IMR-90 (cell line): ENCODE measurements at regions not wholly inside any gene's neighbourhood (a gene's known extent, or its start where the extent isn't known, plus 50 kb on each side); places are given as distances from the start of the nearest gene placed in this dataset.

ENCODE experiments used
- ATAC-seq: fragments of 200-7000 bp; cut with Tn5 transposase; 2 replicates; pipeline ENCODE4 v1.9.1; 2020; ENCODE audit warnings: low read depth, mild to moderate bottlenecking, moderate library complexity
- BruUV-seq: library from RNA; stranded (reverse); fragments of 400-500 nt; replicated peaks from 2 replicates; lab custom pipeline; 2021; lab: Mats Ljungman, UMichigan
- CTCF ChIA-PET: fragments of 300-600 bp; formaldehyde crosslinking; extraction: SDS; loops from one replicate; lab custom pipeline; 2021; ENCODE audit warnings: antibody characterized with exemption; lab: Yijun Ruan, JAX
- POLR2A ChIA-PET: fragments of 300-600 bp; sonication (Branson Sonifier 250); formaldehyde crosslinking; loops from one replicate; lab custom pipeline; 2022; ENCODE audit warnings: antibody characterized with exemption; ENCODE audit not compliant: unreplicated experiment; lab: Charles Lee
- DNase-seq: peaks from one replicate; pipeline ENCODE4 v3.0.0; 2013
- H2AFZ ChIP-seq: replicated peaks from 2 replicates; pipeline ENCODE3; 2013; ENCODE audit warnings: low read length, mild to moderate bottlenecking; ENCODE audit not compliant: poor library complexity
- H2AK5ac ChIP-seq: 2 replicates; pipeline ENCODE4 v1.6.1; 2013; ENCODE audit warnings: low read depth, low read length, inconsistent platforms
- H2AK9ac ChIP-seq: replicated peaks from 2 replicates; pipeline ENCODE3; 2013; ENCODE audit warnings: mild to moderate bottlenecking, low read depth, low read length, moderate library complexity; ENCODE audit not compliant: poor library complexity
- H2BK120ac ChIP-seq: 2 replicates; pipeline ENCODE4 v1.6.1; 2013; ENCODE audit warnings: low read depth, low read length, inconsistent platforms
- H2BK15ac ChIP-seq: 3 replicates; pipeline ENCODE4 v1.6.1; 2013; ENCODE audit warnings: low read depth, low read length, inconsistent platforms
- H2BK20ac ChIP-seq: 2 replicates; pipeline ENCODE4 v1.6.1; 2013; ENCODE audit warnings: low read depth, mild to moderate bottlenecking, inconsistent platforms, low read length, moderate library complexity
- H2BK5ac ChIP-seq: 2 replicates; pipeline ENCODE4 v1.6.1; 2013; ENCODE audit warnings: mild to moderate bottlenecking, low read depth, low read length, inconsistent platforms; ENCODE audit not compliant: poor library complexity, severe bottlenecking
- H3K14ac ChIP-seq: replicated peaks from 2 replicates; pipeline ENCODE4 v1.6.1; 2013; ENCODE audit warnings: low read depth, low read length, inconsistent platforms
- H3K18ac ChIP-seq: 2 replicates; pipeline ENCODE4 v1.6.1; 2013; ENCODE audit warnings: low read depth, low read length, control low read depth
- H3K23ac ChIP-seq: 2 replicates; pipeline ENCODE4 v1.6.1; 2013; ENCODE audit warnings: low read depth, low read length, inconsistent platforms
- H3K27ac ChIP-seq: 2 replicates; pipeline ENCODE4 v1.5.1; 2013; ENCODE audit warnings: mild to moderate bottlenecking, control low read depth, low read length; ENCODE audit not compliant: insufficient read depth
- H3K27me3 ChIP-seq: 2 replicates; pipeline ENCODE4 v1.6.1; 2013; ENCODE audit warnings: low read length; ENCODE audit not compliant: control insufficient read depth, insufficient read depth
- H3K36me3 ChIP-seq: 2 replicates; pipeline ENCODE4 v1.6.1; 2013; ENCODE audit warnings: low read length, mixed read lengths; ENCODE audit not compliant: control insufficient read depth, insufficient read depth
- H3K4ac ChIP-seq: 2 replicates; pipeline ENCODE4 v1.6.1; 2013; ENCODE audit warnings: low read depth, low read length, inconsistent platforms
- H3K4me1 ChIP-seq: 2 replicates; pipeline ENCODE4 v1.6.1; 2013; ENCODE audit warnings: low read length, mixed read lengths; ENCODE audit not compliant: control insufficient read depth, insufficient read depth
- H3K4me2 ChIP-seq: 2 replicates; pipeline ENCODE4 v1.6.1; 2013; ENCODE audit warnings: low read depth, mild to moderate bottlenecking, control low read depth, low read length, moderate library complexity
- H3K4me3 ChIP-seq: 2 replicates; pipeline ENCODE4 v1.5.1; 2013; ENCODE audit warnings: low read depth, mild to moderate bottlenecking, control low read depth, low read length, moderate library complexity; ENCODE audit not compliant: insufficient read depth
- H3K56ac ChIP-seq: 2 replicates; pipeline ENCODE4 v1.6.1; 2013; ENCODE audit warnings: low read length, inconsistent platforms; ENCODE audit not compliant: insufficient read depth; ENCODE audit errors: extremely low read depth
- H3K79me1 ChIP-seq, 2 experiments: 2 replicates each; pipeline ENCODE4 v1.6.1; 2013; ENCODE audit warnings: low read length in 2 of 2, inconsistent platforms in 1 of 2, low read depth in 1 of 2
- H3K9ac ChIP-seq: 2 replicates; pipeline ENCODE4 v1.6.1; 2013; ENCODE audit warnings: low read depth, low read length, control low read depth
- H3K9me1 ChIP-seq: 2 replicates; pipeline ENCODE4 v1.6.1; 2013; ENCODE audit warnings: low read length, inconsistent platforms; ENCODE audit not compliant: insufficient read depth
- H3K9me3 ChIP-seq: 2 replicates; pipeline ENCODE4 v1.6.1; 2013; ENCODE audit warnings: low read length; ENCODE audit not compliant: control insufficient read depth, insufficient read depth
- H4K20me1 ChIP-seq: 2 replicates; pipeline ENCODE4 v1.6.1; 2013; ENCODE audit warnings: low read length, inconsistent platforms; ENCODE audit not compliant: insufficient read depth
- H4K5ac ChIP-seq: 2 replicates; pipeline ENCODE4 v1.6.1; 2013; ENCODE audit warnings: mild to moderate bottlenecking, low read depth, low read length, control low read depth
- H4K8ac ChIP-seq, 2 experiments: 2 replicates each; pipeline ENCODE4 v1.6.1; 2013; ENCODE audit warnings: low read depth in 2 of 2, low read length in 2 of 2, control low read depth in 1 of 2, inconsistent platforms in 1 of 2
- H4K91ac ChIP-seq: 2 replicates; pipeline ENCODE4 v1.6.1; 2013; ENCODE audit warnings: low read depth, low read length, inconsistent platforms; ENCODE audit not compliant: insufficient read depth
- BHLHE40 ChIP-seq: fragments of 150-350 bp; IDR thresholded peaks from 2 replicates; pipeline ENCODE4 v1.6.1; 2016; ENCODE audit warnings: mild to moderate bottlenecking, low read depth, low read length
- CEBPB ChIP-seq: IDR thresholded peaks from 2 replicates; pipeline ENCODE4 v1.6.1; 2012; ENCODE audit warnings: low read depth, low read length, improper control_type of control experiment
- CHD1 ChIP-seq: IDR thresholded peaks from 2 replicates; pipeline ENCODE4 v1.6.1; 2012; ENCODE audit warnings: low read depth, low read length, improper control_type of control experiment
- CTCF ChIP-seq: conservative IDR thresholded peaks from 2 replicates; pipeline ENCODE4 v1.5.1; 2012; ENCODE audit warnings: mild to moderate bottlenecking, low read depth, low read length, improper control_type of control experiment
- FOS ChIP-seq: fragments of 150-350 bp; IDR thresholded peaks from 2 replicates; pipeline ENCODE4 v1.6.1; 2016; ENCODE audit warnings: low read depth, low read length
- MAFK ChIP-seq: IDR thresholded peaks from 2 replicates; pipeline ENCODE4 v1.6.1; 2012; ENCODE audit warnings: low read depth, low read length, improper control_type of control experiment
- MAZ ChIP-seq: IDR thresholded peaks from 2 replicates; pipeline ENCODE4 v1.6.1; 2012; ENCODE audit warnings: low read depth, mild to moderate bottlenecking, low read length, improper control_type of control experiment, moderate library complexity, borderline replicate concordance
- MXI1 ChIP-seq: IDR thresholded peaks from 2 replicates; pipeline ENCODE4 v1.6.1; 2012; ENCODE audit warnings: low read depth, mild to moderate bottlenecking, low read length, moderate library complexity, borderline replicate concordance
- NFE2L2 ChIP-seq: fragments of 150-350 bp; IDR thresholded peaks from 2 replicates; pipeline ENCODE4 v1.6.1; 2016; ENCODE audit warnings: low read depth, mild to moderate bottlenecking, low read length
- POLR2A ChIP-seq: IDR thresholded peaks from 2 replicates; pipeline ENCODE4 v1.6.1; 2012; ENCODE audit warnings: mild to moderate bottlenecking, low read depth, low read length
- RAD21 ChIP-seq: IDR thresholded peaks from 2 replicates; pipeline ENCODE4 v1.6.1; 2012; ENCODE audit warnings: low read length, improper control_type of control experiment
- RCOR1 ChIP-seq: IDR thresholded peaks from 2 replicates; pipeline ENCODE4 v1.6.1; 2012; ENCODE audit warnings: mild to moderate bottlenecking, low read length, improper control_type of control experiment; ENCODE audit not compliant: insufficient replicate concordance
- RFX5 ChIP-seq: IDR thresholded peaks from 2 replicates; pipeline ENCODE4 v1.8.0; 2012; ENCODE audit warnings: low read depth, mild to moderate bottlenecking, low read length, moderate library complexity
- SMC3 ChIP-seq: fragments of 150-350 bp; IDR thresholded peaks from 2 replicates; pipeline ENCODE4 v1.6.1; 2016; ENCODE audit warnings: low read depth, mild to moderate bottlenecking, antibody characterized with exemption, low read length, moderate library complexity
- USF2 ChIP-seq: fragments of 150-350 bp; IDR thresholded peaks from 2 replicates; pipeline ENCODE4 v1.6.1; 2017; ENCODE audit warnings: mild to moderate bottlenecking, antibody characterized with exemption, low read length, low read depth
- dilution Hi-C: fragments of 300-500 bp; cut with HindIII; formaldehyde crosslinking; loops from one replicate; pipeline ENCODE4 v1.14.3; 2018; ENCODE audit warnings: low sequenced_read_pairs; ENCODE audit not compliant: unreplicated experiment
- in situ Hi-C: fragments of 300-500 bp; cut with MboI; formaldehyde crosslinking; loops from 3 replicates; pipeline ENCODE4 v1.14.3; 2019; ENCODE audit warnings: low sequenced_read_pairs, inconsistent platforms, mixed read lengths
- intact Hi-C: fragments of 100-400 bp; cut with micrococcal nuclease; formaldehyde crosslinking; loops from 2 replicates; pipeline ENCODE4 v1.10.0; 2022
- TF ChIP-seq, protein P1 (sequence below): fragments of 150-350 bp; IDR thresholded peaks from 2 replicates; pipeline ENCODE4 v1.6.1; 2016; ENCODE audit warnings: low read depth, mild to moderate bottlenecking, low read length, moderate library complexity, borderline replicate concordance

DNA sequence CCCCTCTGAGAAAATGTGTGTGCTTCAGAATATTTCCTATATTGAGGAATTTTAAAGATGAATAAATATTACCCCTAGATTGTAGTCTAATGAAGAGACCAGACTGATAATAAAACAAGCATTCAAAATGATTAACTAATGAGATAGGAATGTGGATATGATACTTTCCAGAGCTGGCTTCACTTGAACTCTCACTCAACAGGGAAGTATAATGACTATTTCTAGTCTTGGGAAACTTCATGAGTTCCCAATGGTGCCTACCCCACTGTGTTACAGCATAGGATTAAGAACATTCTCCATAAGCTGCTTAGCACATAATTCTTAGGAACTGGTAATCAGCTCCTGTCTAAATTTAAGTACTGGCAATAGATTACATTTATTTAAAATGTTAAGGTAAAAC lies 261.5 kb upstream of the ZNF385D start:
- no peak overlapping the region for H3K23ac ChIP-seq
- H3K9me3 ChIP-seq, result no peaks in the 10 kb centered on the region
- H3K79me1 ChIP-seq, result no peaks in the 10 kb centered on the region
- POLR2A ChIA-PET, result no interaction called here
- H3K14ac ChIP-seq, result no peak overlapping the region
- no peak overlapping the region for H3K56ac ChIP-seq
- no peak overlapping the region for H4K8ac ChIP-seq
- no TSS peak for BruUV-seq
- in situ Hi-C loops (no loop called here), intact Hi-C loops (no loop called here), dilution Hi-C loops (no loop called here)
- H2AFZ ChIP-seq, result no peak overlapping the region
- H3K4me3 ChIP-seq, result no peak overlapping the region
- H3K9ac ChIP-seq, result no peak overlapping the region
- ATAC-seq (no peak), DNase-seq (no peak)
- no peak overlapping the region for H2BK15ac ChIP-seq
- no peak overlapping the region for H2AK9ac ChIP-seq
- H2AK5ac ChIP-seq, result no peak overlapping the region
- no peaks in the 10 kb centered on the region for H3K27me3 ChIP-seq
- TF ChIP-seq MXI1 (no peak), SMC3 (no peak), CEBPB (no peak), CHD1 (no peak), BHLHE40 (no peak), RFX5 (no peak), MAFK (no peak), RAD21 (no peak), USF2 (no peak), POLR2A (no peak), FOS (no peak), RCOR1 (no peak), CTCF (no peak), MAZ (no peak), NFE2L2 (no peak)
- TF ChIP-seq, protein P1, sequence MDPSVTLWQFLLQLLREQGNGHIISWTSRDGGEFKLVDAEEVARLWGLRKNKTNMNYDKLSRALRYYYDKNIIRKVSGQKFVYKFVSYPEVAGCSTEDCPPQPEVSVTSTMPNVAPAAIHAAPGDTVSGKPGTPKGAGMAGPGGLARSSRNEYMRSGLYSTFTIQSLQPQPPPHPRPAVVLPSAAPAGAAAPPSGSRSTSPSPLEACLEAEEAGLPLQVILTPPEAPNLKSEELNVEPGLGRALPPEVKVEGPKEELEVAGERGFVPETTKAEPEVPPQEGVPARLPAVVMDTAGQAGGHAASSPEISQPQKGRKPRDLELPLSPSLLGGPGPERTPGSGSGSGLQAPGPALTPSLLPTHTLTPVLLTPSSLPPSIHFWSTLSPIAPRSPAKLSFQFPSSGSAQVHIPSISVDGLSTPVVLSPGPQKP, result no peak
- no peak overlapping the region for H2BK120ac ChIP-seq
- H3K27ac ChIP-seq, result no peak overlapping the region
- no peak overlapping the region for H4K5ac ChIP-seq
- H3K4ac ChIP-seq, result no peak overlapping the region
- no peak overlapping the region for H2BK5ac ChIP-seq
- no peak overlapping the region for H3K4me2 ChIP-seq
- no peaks in the 10 kb centered on the region for H3K4me1 ChIP-seq
- no peaks in the 10 kb centered on the region for H3K9me1 ChIP-seq
- no peak overlapping the region for H3K18ac ChIP-seq
- CTCF ChIA-PET, result no interaction called here
- H4K91ac ChIP-seq, result no peak overlapping the region
- H3K36me3 ChIP-seq, result no peaks in the 10 kb centered on the region
- no peak overlapping the region for H2BK20ac ChIP-seq
- no peaks in the 10 kb centered on the region for H4K20me1 ChIP-seq
